Fibroblast of the aortic adventitia (primary cell): ENCODE measurements at regions not wholly inside any gene's neighbourhood (a gene's known extent, or its start where the extent isn't known, plus 50 kb on each side); places are given as distances from the start of the nearest gene placed in this dataset.
"Not testable (repeated sequence)": the region's sequence is repeated elsewhere in the genome, so short reads cannot be mapped to it uniquely, and the experiment has no call there.

Experiments
- DNase-seq: peaks from one replicate; pipeline ENCODE4 v3.0.0-alpha.2; 2010; ENCODE audit warnings: low read depth
- H3K4me3 ChIP-seq: 2 replicates; pipeline ENCODE4 v1.5.1; 2011; ENCODE audit warnings: low read depth, mild to moderate bottlenecking, control low read depth, low read length, moderate library complexity
- TF ChIP-seq, protein P1 (sequence below): IDR thresholded peaks from 2 replicates; pipeline ENCODE4 v1.5.1; 2011; ENCODE audit warnings: mild to moderate bottlenecking, low read length, control low read depth, inconsistent platforms; ENCODE audit not compliant: insufficient read depth

DNA sequence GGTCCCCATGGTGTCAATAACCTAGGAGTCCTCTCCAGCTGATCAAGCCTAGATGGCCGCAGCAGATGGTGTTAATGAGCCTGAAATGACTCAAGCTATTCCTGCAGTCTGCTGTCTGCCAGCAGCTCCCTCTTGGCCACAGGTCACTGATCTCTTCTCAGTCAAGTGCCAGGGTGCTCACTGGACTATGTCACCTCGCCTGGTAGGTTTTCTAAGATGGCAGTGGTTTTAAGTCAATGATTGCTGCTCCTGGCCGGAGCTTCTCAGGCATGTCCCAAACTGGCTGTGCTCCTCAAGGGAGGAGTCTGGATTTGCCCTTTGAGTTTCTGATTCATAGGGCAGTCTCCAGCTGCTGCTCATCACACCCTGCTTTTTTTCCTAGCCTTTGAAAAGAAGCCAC, 58.6 kb upstream of the SHISA6 start:
- H3K4me3 ChIP-seq = no peak overlapping the region
- TF ChIP-seq, protein P1, sequence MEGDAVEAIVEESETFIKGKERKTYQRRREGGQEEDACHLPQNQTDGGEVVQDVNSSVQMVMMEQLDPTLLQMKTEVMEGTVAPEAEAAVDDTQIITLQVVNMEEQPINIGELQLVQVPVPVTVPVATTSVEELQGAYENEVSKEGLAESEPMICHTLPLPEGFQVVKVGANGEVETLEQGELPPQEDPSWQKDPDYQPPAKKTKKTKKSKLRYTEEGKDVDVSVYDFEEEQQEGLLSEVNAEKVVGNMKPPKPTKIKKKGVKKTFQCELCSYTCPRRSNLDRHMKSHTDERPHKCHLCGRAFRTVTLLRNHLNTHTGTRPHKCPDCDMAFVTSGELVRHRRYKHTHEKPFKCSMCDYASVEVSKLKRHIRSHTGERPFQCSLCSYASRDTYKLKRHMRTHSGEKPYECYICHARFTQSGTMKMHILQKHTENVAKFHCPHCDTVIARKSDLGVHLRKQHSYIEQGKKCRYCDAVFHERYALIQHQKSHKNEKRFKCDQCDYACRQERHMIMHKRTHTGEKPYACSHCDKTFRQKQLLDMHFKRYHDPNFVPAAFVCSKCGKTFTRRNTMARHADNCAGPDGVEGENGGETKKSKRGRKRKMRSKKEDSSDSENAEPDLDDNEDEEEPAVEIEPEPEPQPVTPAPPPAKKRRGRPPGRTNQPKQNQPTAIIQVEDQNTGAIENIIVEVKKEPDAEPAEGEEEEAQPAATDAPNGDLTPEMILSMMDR = no peak
- DNase-seq = no peak

DNA sequence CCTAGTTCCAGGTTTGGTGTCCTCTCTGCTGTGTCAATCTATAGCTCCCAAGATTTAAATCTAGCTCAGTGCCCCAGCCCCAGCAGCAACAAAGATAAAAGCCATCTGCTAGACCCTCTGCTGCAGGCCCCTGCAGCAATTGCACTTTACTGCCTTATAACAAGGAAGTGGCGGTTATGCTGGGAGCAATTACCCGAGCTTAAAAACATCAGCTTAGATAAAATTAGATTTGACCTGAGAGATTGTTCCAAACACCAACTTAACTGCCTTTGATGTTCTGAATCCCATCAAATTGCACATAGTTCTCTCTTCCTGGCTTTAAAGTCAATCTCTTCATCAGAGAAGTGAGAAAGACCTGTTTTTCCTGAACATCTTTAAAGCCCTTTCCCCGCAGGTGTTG, 62.4 kb upstream of the SHISA6 start:
- no peak for DNase-seq
- no peak overlapping the region for H3K4me3 ChIP-seq
- TF ChIP-seq, protein P1 = no peak

DNA sequence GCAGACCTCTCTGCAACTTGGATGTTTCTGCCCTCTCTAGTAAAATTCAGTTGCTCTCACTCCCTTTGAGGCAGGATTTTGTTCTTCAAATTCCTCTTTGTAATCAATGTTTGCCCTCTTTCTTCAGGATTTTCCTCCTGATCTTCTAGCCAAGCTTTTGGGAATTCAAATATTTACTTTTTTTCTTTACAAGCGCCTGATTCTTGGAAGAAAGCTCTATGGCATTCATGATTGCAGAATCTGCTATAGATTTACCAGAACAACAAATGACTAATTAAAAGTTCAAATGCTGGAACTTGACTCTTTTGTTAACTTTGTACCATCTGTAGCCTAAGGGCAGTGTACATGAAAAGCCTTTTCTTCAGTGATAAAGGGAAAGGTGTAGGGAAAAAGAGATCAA, 63.7 kb upstream of the SHISA6 start:
- H3K4me3 ChIP-seq = no peak overlapping the region
- TF ChIP-seq, protein P1 = no peak
- DNase-seq = no peak

DNA sequence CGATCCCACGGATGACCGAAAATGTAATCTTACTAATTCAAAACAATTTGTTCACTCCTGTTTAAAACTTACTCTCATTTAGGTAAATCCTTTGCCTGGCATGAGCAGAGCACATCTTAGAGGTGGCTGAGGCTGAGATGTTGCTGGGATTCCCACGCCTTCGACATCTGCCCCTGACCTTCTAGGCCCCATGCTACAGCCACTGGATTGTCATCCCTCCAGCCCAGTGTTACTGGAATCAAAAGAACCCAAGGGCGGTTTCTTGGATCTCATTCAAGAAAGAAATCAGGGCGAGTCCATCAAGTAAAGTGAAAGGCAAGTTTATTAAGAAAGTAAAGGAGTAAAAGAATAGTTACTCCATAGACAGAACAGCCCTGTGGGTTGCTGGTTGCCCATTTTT, 64.5 kb upstream of the SHISA6 start:
- no peak overlapping the region for H3K4me3 ChIP-seq
- TF ChIP-seq, protein P1 = no peak
- DNase-seq = no peak

DNA sequence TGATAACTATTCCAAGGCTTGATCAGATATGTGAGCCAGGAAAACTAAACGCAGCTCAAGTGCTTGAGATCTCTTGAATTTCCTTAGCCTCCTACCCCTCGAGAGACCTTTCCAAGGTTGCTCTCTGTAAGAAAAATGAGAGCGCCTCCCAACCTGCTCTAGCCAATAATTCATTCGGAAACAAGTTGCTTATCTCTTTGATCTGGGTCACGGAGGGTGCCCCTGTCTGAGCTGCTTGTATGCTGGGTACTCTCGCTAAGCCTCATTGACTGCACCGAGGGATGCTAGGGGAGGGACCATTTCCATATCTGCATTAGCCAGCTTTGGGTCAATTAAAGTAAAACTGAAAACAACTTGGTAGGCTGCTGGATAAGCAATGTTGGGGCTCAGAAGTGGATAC, 70.1 kb upstream of the SHISA6 start:
- no peak for DNase-seq
- H3K4me3 ChIP-seq = no peak overlapping the region
- TF ChIP-seq, protein P1 = no peak

DNA sequence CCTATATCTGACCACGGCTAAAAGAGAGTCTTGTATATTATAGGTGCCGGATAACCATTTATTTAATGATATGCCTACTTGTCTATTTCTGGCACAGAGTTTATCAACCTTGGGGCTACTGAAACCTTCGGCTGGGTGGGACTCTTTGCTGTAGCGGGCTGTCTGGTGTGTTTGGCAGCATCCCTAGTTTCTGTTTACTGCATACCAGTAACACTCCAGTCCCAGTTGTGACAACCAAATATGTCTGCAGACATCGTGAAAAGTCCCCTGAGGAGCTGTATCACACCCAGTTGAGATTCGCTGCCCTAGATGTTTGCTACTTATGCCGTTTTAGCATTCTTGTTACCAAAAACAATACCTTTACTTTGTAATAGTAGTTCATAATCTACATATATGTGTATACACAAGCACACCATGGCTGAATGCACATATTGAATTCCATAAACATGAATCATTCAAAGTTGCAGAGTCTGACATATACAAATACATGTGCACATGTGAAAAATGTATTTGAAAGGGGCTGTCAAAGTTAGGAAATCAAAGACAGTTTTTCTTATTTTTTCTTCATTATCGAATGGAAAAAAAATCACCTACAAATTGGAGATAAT, 89.1 kb upstream of the SHISA6 start:
- TF ChIP-seq, protein P1 = no peak
- no peak for DNase-seq

DNA sequence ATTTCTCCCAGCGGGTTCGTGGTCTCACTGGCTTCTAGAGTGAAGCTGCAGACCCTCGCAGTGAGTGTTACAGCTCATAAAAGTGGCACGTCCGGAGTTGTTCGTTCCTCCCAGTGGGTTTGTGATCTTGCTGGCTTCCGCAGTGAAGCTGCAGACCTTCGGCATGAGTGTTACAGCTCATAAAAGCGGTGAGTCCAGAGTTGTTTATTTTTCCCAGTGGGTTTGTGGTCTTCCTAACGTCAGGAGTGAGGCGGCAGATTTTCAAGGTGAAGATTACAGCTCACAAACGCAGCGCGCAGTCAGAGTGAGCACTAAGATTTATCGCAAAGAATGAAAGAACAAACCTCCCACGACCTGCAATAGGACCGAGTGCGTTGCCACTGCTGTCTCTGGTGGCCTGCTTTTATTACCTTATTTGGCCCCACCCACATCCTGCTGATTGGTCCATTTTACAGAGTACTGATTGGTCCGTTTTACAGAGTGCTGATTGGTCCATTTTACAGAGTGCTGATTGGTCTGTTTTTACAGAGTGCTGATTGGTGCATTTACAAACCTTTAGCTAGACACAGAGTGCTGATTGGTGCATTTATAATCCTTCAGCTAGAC, 90.0 kb upstream of the SHISA6 start:
- DNase-seq, H3K4me3 ChIP-seq: not testable (repeated sequence)

More for the DNA sequence above, 89.1 kb upstream of the SHISA6 start:
- no peak overlapping the region for H3K4me3 ChIP-seq
